MM.1S (cell line): ENCODE measurements at regions not wholly inside any gene's neighbourhood (a gene's known extent, or its start where the extent isn't known, plus 50 kb on each side); places are given as distances from the start of the nearest gene placed in this dataset.

Source experiments
- EZH2 ChIP-seq: fragments of 300-600 bp; sonication (generic); optimal IDR thresholded peaks from 2 replicates; pipeline ENCODE3; 2017; ENCODE audit warnings: low read depth, mild to moderate bottlenecking, antibody characterized with exemption, low read length, mixed read lengths
- EZH2phosphoT487 ChIP-seq: fragments of 300-600 bp; sonication (generic); IDR thresholded peaks from 2 replicates; pipeline ENCODE4 v1.6.1; 2018; ENCODE audit warnings: antibody characterized with exemption, low read length
- TF ChIP-seq, protein P1 (sequence below): fragments of 300-600 bp; sonication (generic); IDR thresholded peaks from 2 replicates; pipeline ENCODE4 v1.5.1; 2016; ENCODE audit warnings: antibody characterized with exemption, low read length, mixed read lengths

DNA sequence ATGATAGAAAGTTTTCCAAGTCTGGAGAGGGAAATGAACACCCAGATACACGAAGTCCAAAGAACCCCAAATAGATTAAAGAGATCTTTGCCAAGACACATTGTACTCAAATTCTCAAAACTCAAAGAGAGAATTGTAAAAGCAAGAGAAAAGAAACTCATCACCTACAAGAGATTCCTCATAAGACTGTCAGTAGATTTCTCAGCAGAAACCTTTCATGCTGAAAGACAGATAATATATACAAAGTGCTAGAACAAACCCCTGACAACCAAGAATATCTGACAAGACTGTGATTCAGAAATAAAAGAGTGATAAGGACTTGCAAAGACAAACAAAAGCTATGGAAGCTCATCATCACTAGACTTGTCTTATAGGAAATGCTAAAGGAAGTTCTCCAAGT is 326.7 kb upstream of the ZNF608 start:
- TF ChIP-seq, protein P1, sequence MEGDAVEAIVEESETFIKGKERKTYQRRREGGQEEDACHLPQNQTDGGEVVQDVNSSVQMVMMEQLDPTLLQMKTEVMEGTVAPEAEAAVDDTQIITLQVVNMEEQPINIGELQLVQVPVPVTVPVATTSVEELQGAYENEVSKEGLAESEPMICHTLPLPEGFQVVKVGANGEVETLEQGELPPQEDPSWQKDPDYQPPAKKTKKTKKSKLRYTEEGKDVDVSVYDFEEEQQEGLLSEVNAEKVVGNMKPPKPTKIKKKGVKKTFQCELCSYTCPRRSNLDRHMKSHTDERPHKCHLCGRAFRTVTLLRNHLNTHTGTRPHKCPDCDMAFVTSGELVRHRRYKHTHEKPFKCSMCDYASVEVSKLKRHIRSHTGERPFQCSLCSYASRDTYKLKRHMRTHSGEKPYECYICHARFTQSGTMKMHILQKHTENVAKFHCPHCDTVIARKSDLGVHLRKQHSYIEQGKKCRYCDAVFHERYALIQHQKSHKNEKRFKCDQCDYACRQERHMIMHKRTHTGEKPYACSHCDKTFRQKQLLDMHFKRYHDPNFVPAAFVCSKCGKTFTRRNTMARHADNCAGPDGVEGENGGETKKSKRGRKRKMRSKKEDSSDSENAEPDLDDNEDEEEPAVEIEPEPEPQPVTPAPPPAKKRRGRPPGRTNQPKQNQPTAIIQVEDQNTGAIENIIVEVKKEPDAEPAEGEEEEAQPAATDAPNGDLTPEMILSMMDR, result no peak
- TF ChIP-seq EZH2 (no peak), EZH2phosphoT487 (no peak)
